SK-N-SH (cell line): ENCODE measurements at regions not wholly inside any gene's neighbourhood (a gene's known extent, or its start where the extent isn't known, plus 50 kb on each side); places are given as distances from the start of the nearest gene placed in this dataset.

ENCODE experiments used
- CTCF ChIP-seq: fragments of 200-600 bp; sonication (generic); IDR thresholded peaks from 2 replicates; pipeline ENCODE4 v1.6.1; 2017; ENCODE audit warnings: antibody characterized with exemption, mild to moderate bottlenecking, moderate library complexity
- EP300 ChIP-seq, 2 experiments: IDR thresholded peaks; 2 replicates each; pipeline versions ENCODE4 v1.4.0 to v1.6.1; 2012; ENCODE audit warnings: borderline replicate concordance in 1 of 2, low read depth in 1 of 2, low read length in 1 of 2
- NRF1 ChIP-seq: IDR thresholded peaks from 2 replicates; pipeline ENCODE4 v1.6.1; 2012; ENCODE audit warnings: low read depth, mild to moderate bottlenecking, low read length
- ZBTB33 ChIP-seq: IDR thresholded peaks from 2 replicates; pipeline ENCODE4 v1.4.0; 2012; ENCODE audit warnings: low read depth, borderline replicate concordance

- TF ChIP-seq CTCF (no peak), NRF1 (no peak), EP300 (IDR thresholded peaks at IDR 0.05; ENCODE audit: borderline replicate concordance in 1 of 2, low read depth in 1 of 2, low read length in 1 of 2) (no peak), ZBTB33 (no peak)
Measured at GRCh38 chr6:155638200-155638599, 182.6 kb upstream of the NOX3 start.
